Common myeloid progenitor, CD34-positive (primary cell): ENCODE measurements at regions not wholly inside any gene's neighbourhood (a gene's known extent, or its start where the extent isn't known, plus 50 kb on each side); places are given as distances from the start of the nearest gene placed in this dataset.
"Not testable (repeated sequence)": the region's sequence is repeated elsewhere in the genome, so short reads cannot be mapped to it uniquely, and the experiment has no call there.

Experiments used
- CTCF ChIA-PET: fragments of 350-600 bp; sonication (Branson Sonifier 250); formaldehyde crosslinking; loops from one replicate; lab custom pipeline; 2021; ENCODE audit warnings: antibody characterized with exemption; lab: Charles Lee
- POLR2A ChIA-PET: fragments of 350-600 bp; sonication (Branson Sonifier 250); formaldehyde crosslinking; loops from one replicate; lab custom pipeline; 2021; ENCODE audit warnings: antibody characterized with exemption; lab: Charles Lee
- DNase-seq, 3 donors: peaks; one replicate each; pipeline versions ENCODE4 v3.0.0 to v3.0.0-alpha.2; 2013
- H3K27ac ChIP-seq, 2 experiments: 1 replicate in 1 of 2; 2 replicates in 1 of 2; pipeline ENCODE4 v1.7.0; 2013; ENCODE audit warnings: inconsistent platforms in 2 of 2, low read length in 2 of 2, mild to moderate bottlenecking in 2 of 2, low read depth in 1 of 2, moderate library complexity in 1 of 2; ENCODE audit not compliant: severe bottlenecking in 2 of 2, insufficient read depth in 1 of 2, poor library complexity in 1 of 2
- H3K27me3 ChIP-seq, 5 experiments: replicated peaks in 2 of 5; 1 replicate in 3 of 5; 2 replicates in 2 of 5; pipeline versions ENCODE4 v1.6.1 to v1.7.0; 2013; ENCODE audit warnings: low read length in 4 of 5, mild to moderate bottlenecking in 2 of 5, moderate library complexity in 2 of 5, inconsistent platforms in 1 of 5; ENCODE audit not compliant: insufficient read depth in 5 of 5, control insufficient read depth in 4 of 5
- H3K36me3 ChIP-seq, 4 experiments: 1 replicate in 2 of 4; 2 replicates in 2 of 4; pipeline versions ENCODE4 v1.6.1 to v1.7.0; 2013; ENCODE audit warnings: low read length in 3 of 4, control low read depth in 1 of 4, mild to moderate bottlenecking in 1 of 4; ENCODE audit not compliant: control insufficient read depth in 4 of 4, insufficient read depth in 4 of 4
- H3K4me1 ChIP-seq, 4 experiments: 1 replicate in 3 of 4; 2 replicates in 1 of 4; pipeline versions ENCODE4 v1.6.1 to v1.7.1; 2013; ENCODE audit warnings: low read length in 3 of 4, mild to moderate bottlenecking in 3 of 4, control low read depth in 1 of 4, inconsistent platforms in 1 of 4, moderate library complexity in 1 of 4; ENCODE audit not compliant: control insufficient read depth in 4 of 4, insufficient read depth in 4 of 4; ENCODE audit errors: control extremely low read depth in 1 of 4
- H3K4me3 ChIP-seq, 7 experiments: 1 replicate in 4 of 7; 2 replicates in 3 of 7; pipeline versions ENCODE4 v1.5.1 to v1.7.0; 2013; ENCODE audit warnings: mild to moderate bottlenecking in 7 of 7, low read length in 6 of 7, moderate library complexity in 6 of 7, inconsistent platforms in 2 of 7, low read depth in 2 of 7, control low read depth in 1 of 7; ENCODE audit not compliant: insufficient read depth in 4 of 7, control insufficient read depth in 1 of 7; ENCODE audit errors: extremely low read depth in 1 of 7
- H3K9me3 ChIP-seq, 5 experiments: 1 replicate in 4 of 5; 2 replicates in 1 of 5; pipeline versions ENCODE4 v1.6.1 to v1.7.1; 2013; ENCODE audit warnings: low read length in 4 of 5, mild to moderate bottlenecking in 2 of 5, inconsistent platforms in 1 of 5, low read depth in 1 of 5, moderate library complexity in 1 of 5; ENCODE audit not compliant: control insufficient read depth in 4 of 5, insufficient read depth in 2 of 5; ENCODE audit errors: control extremely low read depth in 1 of 5
- WGBS: methylation state at CpG from one replicate; pipeline ENCODE4 v1.1.5; 2013; ENCODE audit not compliant: insufficient coverage; 5-methylcytosine and 5-hydroxymethylcytosine counted together

GRCh38 chr3:193922034-193922774, 213.7 kb upstream of the HES1 start:
- POLR2A ChIA-PET, result no interaction called here
- CTCF ChIA-PET, result interaction anchor here (1.7 kb wide), 1 partner anchor 11 kb away, joined by 4 read pairs; no protein-coding TSS in a partner anchor
- no peak for DNase-seq

GRCh38 chr3:193923958-193924357, 212.0 kb upstream of the HES1 start:
- H3K9me3 ChIP-seq, result peaks cover 0 to 17% (median 9%) of the 10 kb centered on the region in 5 experiments
- H3K27me3 ChIP-seq, H3K27ac ChIP-seq, H3K4me1 ChIP-seq, H3K4me3 ChIP-seq, H3K36me3 ChIP-seq, DNase-seq, POLR2A ChIA-PET, CTCF ChIA-PET: not testable (repeated sequence)

More at GRCh38 chr3:193922034-193922774, 213.7 kb upstream of the HES1 start:
- H3K27ac ChIP-seq, result no peak overlapping the region
- no peaks in the 10 kb centered on the region for H3K36me3 ChIP-seq
- H3K4me1 ChIP-seq, result no peaks in the 10 kb centered on the region
- 98% methylated on average over 10 of the region's 10 CpGs for WGBS
- H3K4me3 ChIP-seq, result no peak overlapping the region
- no peaks in the 10 kb centered on the region for H3K27me3 ChIP-seq
- H3K9me3 ChIP-seq, result peaks cover 0 to 17% (median 9%) of the 10 kb centered on the region in 5 experiments

GRCh38 chr3:193926071-193926470, 209.9 kb upstream of the HES1 start:
- DNase-seq, result peak in 2 of 3 donors; percentile 29 to 58
- H3K4me1 ChIP-seq, H3K36me3 ChIP-seq, H3K27me3 ChIP-seq, CTCF ChIA-PET, H3K4me3 ChIP-seq, H3K27ac ChIP-seq: not testable (repeated sequence)
- 88% methylated on average over 3 of the region's 3 CpGs for WGBS
- peaks cover 0 to 17% (median 5%) of the 10 kb centered on the region in 5 experiments for H3K9me3 ChIP-seq
- POLR2A ChIA-PET, result interaction anchor here (0.7 kb wide), 1 partner anchor 14 kb away, joined by 3 read pairs; no protein-coding TSS in a partner anchor

- H3K4me3 ChIP-seq, H3K36me3 ChIP-seq, POLR2A ChIA-PET, H3K27ac ChIP-seq, CTCF ChIA-PET, H3K4me1 ChIP-seq, H3K27me3 ChIP-seq, DNase-seq: not testable (repeated sequence)
- H3K9me3 ChIP-seq, result peaks cover 0 to 17% (median 5%) of the 10 kb centered on the region in 5 experiments
- 92% methylated on average over 4 of the region's 5 CpGs for WGBS
These were observed 208.3 kb upstream of the HES1 start for GRCh38 chr3:193927413-193928206.

GRCh38 chr3:193928354-193929209, 207.4 kb upstream of the HES1 start:
- Histone ChIP-seq H3K9me3 (peaks cover 0 to 11% (median 5%) of the 10 kb centered on the region in 5 experiments), H3K36me3 (no peaks in the 10 kb centered on the region), H3K27ac (no peak overlapping the region), H3K4me3 (no peak overlapping the region), H3K4me1 (no peaks in the 10 kb centered on the region), H3K27me3 (no peaks in the 10 kb centered on the region)
- WGBS, result 92% methylated on average over 5 of the region's 7 CpGs
- ChIA-PET CTCF (interaction anchor here (1.0 kb wide), 1 partner anchor 44 kb away, joined by 3 read pairs; no protein-coding TSS in a partner anchor), POLR2A (no interaction called here)
- DNase-seq, result no peak

GRCh38 chr3:193929373-193929772, 206.6 kb upstream of the HES1 start:
- POLR2A ChIA-PET, result no interaction called here
- CTCF ChIA-PET, result interaction anchor here (1.0 to 1.3 kb wide), 2 partner anchors 9 to 45 kb away, joined by 3 to 7 read pairs; no protein-coding TSS in a partner anchor

More at GRCh38 chr3:193929373-193929772, 206.6 kb upstream of the HES1 start:
- Histone ChIP-seq H3K4me3 (no peak overlapping the region), H3K4me1 (no peaks in the 10 kb centered on the region), H3K27ac (no peak overlapping the region), H3K27me3 (no peaks in the 10 kb centered on the region), H3K36me3 (no peaks in the 10 kb centered on the region), H3K9me3 (peaks cover 0 to 8% (median 3%) of the 10 kb centered on the region in 5 experiments)
- DNase-seq, result no peak
- 97% methylated on average over 5 of the region's 5 CpGs for WGBS
